Vagina (tissue), 2 donors: ENCODE measurements at regions not wholly inside any gene's neighbourhood (a gene's known extent, or its start where the extent isn't known, plus 50 kb on each side); places are given as distances from the start of the nearest gene placed in this dataset.

Experiments
- DNase-seq, 2 donors: peaks; one replicate each; pipeline ENCODE4 v3.0.0-alpha.2; 2017; ENCODE audit errors: extremely low spot score in 2 of 2
- H3K27ac ChIP-seq: fragments of 200-600 bp; sonication (generic); one replicate; pipeline ENCODE4 v1.5.1; 2019
- H3K27me3 ChIP-seq: fragments of 200-600 bp; sonication (generic); one replicate; pipeline ENCODE4 v1.5.1; 2019
- H3K36me3 ChIP-seq, 2 donors: fragments of 200-600 bp; sonication (generic); one replicate each; pipeline ENCODE4 v1.5.1; 2017 to 2019
- H3K4me1 ChIP-seq: fragments of 200-600 bp; sonication (generic); one replicate; pipeline ENCODE4 v1.5.1; 2019
- H3K4me3 ChIP-seq, 2 donors: fragments of 200-600 bp; sonication (generic); 1 replicate in 1 of 2; 2 replicates in 1 of 2; pipeline ENCODE4 v1.5.1; 2016 to 2019
- H3K9me3 ChIP-seq: fragments of 200-600 bp; sonication (generic); one replicate; pipeline ENCODE4 v1.5.1; 2019
- POLR2A ChIP-seq, 2 donors: fragments of 450-650 bp; IDR thresholded peaks; one replicate each; pipeline ENCODE4 v1.6.1; 2017; ENCODE audit warnings: antibody characterized with exemption in 2 of 2, mild to moderate bottlenecking in 2 of 2, moderate library complexity in 2 of 2
- POLR2AphosphoS5 ChIP-seq, 2 donors: sonication (generic); formaldehyde crosslinking; IDR thresholded peaks; one replicate each; pipeline ENCODE4 v1.9.0; 2017; ENCODE audit warnings: antibody characterized with exemption in 2 of 2, mild to moderate bottlenecking in 2 of 2, low read depth in 1 of 2; ENCODE audit not compliant: insufficient read depth in 1 of 2
- intact Hi-C: fragments of 100-400 bp; cut with DNase I; formaldehyde crosslinking; loops from one replicate; pipeline ENCODE4 v1.15.1; 2023
- TF ChIP-seq, protein P1 (sequence below), 3 experiments: fragments of 450-650 bp in 2 of 3; fragments of 200-600 bp in 1 of 3; sonication (generic) in 1 of 3; IDR thresholded peaks; one replicate each; pipeline ENCODE4 v1.5.1; 2017 to 2019; ENCODE audit warnings: antibody characterized with exemption in 3 of 3, mild to moderate bottlenecking in 2 of 3, moderate library complexity in 2 of 3

GRCh38 chr14:97924922-97925613 lies 1127.9 kb downstream of the VRK1 start:
- DNase-seq: peak; percentile 32 to 43
- TF ChIP-seq POLR2AphosphoS5 (IDR thresholded peaks at IDR 0.05; ENCODE audit: insufficient read depth in 1 of 2, low read depth in 1 of 2) (no peak), POLR2A (IDR thresholded peaks at IDR 0.05) (no peak)
- TF ChIP-seq, protein P1, sequence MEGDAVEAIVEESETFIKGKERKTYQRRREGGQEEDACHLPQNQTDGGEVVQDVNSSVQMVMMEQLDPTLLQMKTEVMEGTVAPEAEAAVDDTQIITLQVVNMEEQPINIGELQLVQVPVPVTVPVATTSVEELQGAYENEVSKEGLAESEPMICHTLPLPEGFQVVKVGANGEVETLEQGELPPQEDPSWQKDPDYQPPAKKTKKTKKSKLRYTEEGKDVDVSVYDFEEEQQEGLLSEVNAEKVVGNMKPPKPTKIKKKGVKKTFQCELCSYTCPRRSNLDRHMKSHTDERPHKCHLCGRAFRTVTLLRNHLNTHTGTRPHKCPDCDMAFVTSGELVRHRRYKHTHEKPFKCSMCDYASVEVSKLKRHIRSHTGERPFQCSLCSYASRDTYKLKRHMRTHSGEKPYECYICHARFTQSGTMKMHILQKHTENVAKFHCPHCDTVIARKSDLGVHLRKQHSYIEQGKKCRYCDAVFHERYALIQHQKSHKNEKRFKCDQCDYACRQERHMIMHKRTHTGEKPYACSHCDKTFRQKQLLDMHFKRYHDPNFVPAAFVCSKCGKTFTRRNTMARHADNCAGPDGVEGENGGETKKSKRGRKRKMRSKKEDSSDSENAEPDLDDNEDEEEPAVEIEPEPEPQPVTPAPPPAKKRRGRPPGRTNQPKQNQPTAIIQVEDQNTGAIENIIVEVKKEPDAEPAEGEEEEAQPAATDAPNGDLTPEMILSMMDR (IDR thresholded peaks at IDR 0.05): no peak
- no peak overlapping the region for H3K27ac ChIP-seq
- no peak overlapping the region for H3K4me3 ChIP-seq
- H3K4me1 ChIP-seq: no peaks in the 10 kb centered on the region
- H3K36me3 ChIP-seq: no peaks in the 10 kb centered on the region
- no peaks in the 10 kb centered on the region for H3K27me3 ChIP-seq
- H3K9me3 ChIP-seq: no peaks in the 10 kb centered on the region
- intact Hi-C loops: no loop called here

DNA sequence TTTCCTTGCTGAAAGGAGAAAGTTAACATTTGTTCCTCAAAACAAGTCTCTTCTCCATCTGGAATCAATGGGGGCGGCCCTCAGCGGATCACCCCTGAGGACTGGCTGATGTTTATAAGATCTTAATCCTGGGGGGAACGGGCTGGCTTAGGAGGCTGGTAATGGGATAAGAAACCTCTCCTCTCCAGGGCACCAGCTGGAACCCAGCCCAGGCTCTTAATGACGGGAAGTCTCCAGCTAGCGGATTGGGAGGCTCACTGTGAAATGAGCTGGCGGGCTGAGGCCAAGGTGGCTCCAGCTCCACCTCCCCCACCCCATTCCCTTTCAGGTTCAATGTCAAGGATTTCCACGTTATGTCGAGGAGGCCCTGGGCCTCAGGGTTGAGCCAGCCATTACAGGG lies 1133.0 kb downstream of the VRK1 start:
- TF ChIP-seq POLR2A (IDR thresholded peaks at IDR 0.05): no peak
- TF ChIP-seq, protein P1 (IDR thresholded peaks at IDR 0.05): no peak
- TF ChIP-seq POLR2AphosphoS5 (IDR thresholded peaks at IDR 0.05; ENCODE audit: insufficient read depth in 1 of 2, low read depth in 1 of 2): no peak
- H3K9me3 ChIP-seq: no peaks in the 10 kb centered on the region
- intact Hi-C loops: no loop called here

DNA sequence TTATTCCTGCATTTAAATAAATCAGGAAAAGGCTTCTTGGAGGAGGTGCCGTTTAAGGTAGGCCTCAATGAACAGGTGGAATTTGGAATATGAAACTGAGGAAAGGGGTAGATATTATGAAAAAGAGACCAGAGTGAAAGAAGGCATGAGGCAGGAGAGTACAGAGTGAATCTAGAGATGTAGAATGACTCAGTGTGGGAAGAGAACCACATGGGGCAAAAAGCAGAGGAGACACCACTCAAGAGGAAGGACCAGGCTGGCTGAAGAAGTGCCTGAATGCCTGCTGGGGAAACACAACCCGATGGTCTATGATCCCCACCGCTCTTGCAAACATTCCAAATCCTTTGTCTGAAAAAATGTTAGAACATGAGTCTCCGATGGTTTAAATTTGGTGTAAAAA lies 1134.1 kb downstream of the VRK1 start:
- no peaks in the 10 kb centered on the region for H3K36me3 ChIP-seq
- no peak overlapping the region for H3K4me3 ChIP-seq
- H3K4me1 ChIP-seq: no peaks in the 10 kb centered on the region
- no peak overlapping the region for H3K27ac ChIP-seq
- H3K27me3 ChIP-seq: no peaks in the 10 kb centered on the region
- no peaks in the 10 kb centered on the region for H3K9me3 ChIP-seq
- intact Hi-C loops: no loop called here
- TF ChIP-seq, protein P1 (IDR thresholded peaks at IDR 0.05): no peak
- no peak for TF ChIP-seq POLR2A (IDR thresholded peaks at IDR 0.05)
- no peak for TF ChIP-seq POLR2AphosphoS5 (IDR thresholded peaks at IDR 0.05; ENCODE audit: insufficient read depth in 1 of 2, low read depth in 1 of 2)
- DNase-seq: peak in 1 of 2 donors; percentile 22

More for the DNA sequence above, 1133.0 kb downstream of the VRK1 start:
- Histone ChIP-seq H3K4me1 (no peaks in the 10 kb centered on the region), H3K36me3 (no peaks in the 10 kb centered on the region), H3K27me3 (no peaks in the 10 kb centered on the region), H3K27ac (no peak overlapping the region), H3K4me3 (no peak overlapping the region)
- DNase-seq: peak in 1 of 2 donors; percentile 25

DNA sequence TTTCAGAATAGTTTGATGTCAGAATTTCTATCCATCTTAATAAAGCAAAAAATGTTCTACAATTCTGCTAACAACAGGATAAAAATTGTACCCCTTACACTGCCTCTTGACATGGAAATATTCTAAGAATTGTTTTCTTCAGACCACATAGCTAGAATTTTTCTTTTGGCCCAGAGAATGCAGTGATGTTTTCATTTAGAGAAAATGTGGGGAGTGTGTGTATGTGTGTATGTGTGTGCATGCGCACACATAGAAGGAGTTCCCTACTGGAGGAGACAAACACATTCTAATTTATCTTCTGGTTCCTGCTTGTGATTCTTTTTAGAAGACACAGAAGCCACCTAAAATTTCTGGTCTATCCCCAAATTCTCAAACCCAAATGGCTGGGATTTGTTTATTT lies 1145.7 kb downstream of the VRK1 start:
- Histone ChIP-seq H3K27ac (no peak overlapping the region), H3K36me3 (no peaks in the 10 kb centered on the region), H3K4me3 (no peak overlapping the region), H3K4me1 (no peaks in the 10 kb centered on the region), H3K9me3 (no peaks in the 10 kb centered on the region), H3K27me3 (no peaks in the 10 kb centered on the region)
- no peak for TF ChIP-seq POLR2AphosphoS5 (IDR thresholded peaks at IDR 0.05; ENCODE audit: insufficient read depth in 1 of 2, low read depth in 1 of 2)
- TF ChIP-seq, protein P1 (IDR thresholded peaks at IDR 0.05): no peak
- no peak for TF ChIP-seq POLR2A (IDR thresholded peaks at IDR 0.05)
- no peak for DNase-seq
- intact Hi-C loops: no loop called here

- no peak for DNase-seq
- Histone ChIP-seq H3K27ac (no peak overlapping the region), H3K36me3 (no peaks in the 10 kb centered on the region), H3K4me3 (no peak overlapping the region), H3K27me3 (no peaks in the 10 kb centered on the region), H3K4me1 (no peaks in the 10 kb centered on the region), H3K9me3 (no peaks in the 10 kb centered on the region)
- TF ChIP-seq, protein P1 (IDR thresholded peaks at IDR 0.05): no peak
- TF ChIP-seq POLR2AphosphoS5 (IDR thresholded peaks at IDR 0.05; ENCODE audit: insufficient read depth in 1 of 2, low read depth in 1 of 2) (no peak), POLR2A (IDR thresholded peaks at IDR 0.05) (no peak)
- intact Hi-C loops: no loop called here
Observed at GRCh38 chr14:97943619-97944018, 1146.4 kb downstream of the VRK1 start.
